ENCODE measurements at regions not wholly inside any gene's neighbourhood (a gene's known extent, or its start where the extent isn't known, plus 50 kb on each side); places are given as distances from the start of the nearest gene placed in this dataset.
"Not testable (repeated sequence)": the region's sequence is repeated elsewhere in the genome, so short reads cannot be mapped to it uniquely, and the experiment has no call there.

DNA sequence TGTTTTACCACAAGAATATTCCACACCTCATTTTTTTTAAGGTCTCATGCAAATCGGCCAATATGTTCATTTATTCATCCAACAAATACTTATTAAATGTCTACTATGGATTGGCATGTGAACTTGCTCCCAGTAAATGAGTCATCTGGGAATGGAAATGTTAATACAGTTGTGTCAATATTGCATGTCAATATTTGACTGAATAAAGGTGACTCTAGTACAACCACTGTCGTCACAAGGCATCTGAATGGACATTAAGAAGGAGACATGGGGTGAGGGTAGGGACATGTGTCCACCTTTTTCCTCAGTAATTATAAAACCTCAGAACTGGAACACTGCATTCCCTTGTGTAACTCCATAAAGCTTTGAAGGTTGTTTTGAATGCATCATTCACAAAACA, 365.4 kb downstream of the ADCYAP1 start:
- no peak for DNase-seq

DNA sequence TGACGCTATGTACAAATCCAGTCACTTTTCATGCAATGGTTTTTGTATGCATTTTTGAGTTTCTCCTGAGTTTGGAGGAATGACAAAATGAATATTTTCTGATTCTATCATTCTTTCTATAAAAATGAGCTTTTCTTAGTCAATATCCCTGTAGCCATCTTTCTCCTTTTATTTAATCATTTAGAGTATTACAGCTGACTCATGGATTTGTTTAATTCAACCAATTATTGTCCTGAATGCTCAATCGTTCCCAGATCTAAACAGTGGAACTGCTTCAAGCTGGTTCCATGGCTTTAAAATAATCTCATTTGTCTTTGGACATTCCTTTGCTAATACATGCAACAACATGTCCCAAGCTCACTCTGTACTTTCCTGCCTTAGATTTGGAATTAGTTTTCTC, 368.8 kb downstream of the ADCYAP1 start:
- DNase-seq = no peak

DNA sequence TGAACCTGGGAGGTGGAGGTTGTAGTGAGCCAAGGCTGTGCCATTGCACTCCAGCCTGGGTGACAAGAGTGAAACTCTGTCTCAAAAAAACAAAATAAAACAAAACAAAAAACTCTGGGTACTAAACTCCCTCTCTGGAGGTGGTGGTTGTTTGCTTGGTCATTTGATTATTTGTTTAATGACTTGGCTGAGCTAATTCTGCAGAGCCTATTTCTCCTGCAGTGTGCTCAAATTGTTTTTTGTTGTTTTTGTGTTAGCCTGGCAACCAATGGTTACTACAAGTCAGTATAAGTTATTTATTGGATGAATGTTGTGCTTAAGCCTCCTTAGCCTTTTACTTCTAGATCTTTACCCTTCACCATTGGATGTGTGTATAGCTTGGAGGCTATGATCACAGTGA, 387.5 kb downstream of the ADCYAP1 start:
- DNase-seq = no peak

DNA sequence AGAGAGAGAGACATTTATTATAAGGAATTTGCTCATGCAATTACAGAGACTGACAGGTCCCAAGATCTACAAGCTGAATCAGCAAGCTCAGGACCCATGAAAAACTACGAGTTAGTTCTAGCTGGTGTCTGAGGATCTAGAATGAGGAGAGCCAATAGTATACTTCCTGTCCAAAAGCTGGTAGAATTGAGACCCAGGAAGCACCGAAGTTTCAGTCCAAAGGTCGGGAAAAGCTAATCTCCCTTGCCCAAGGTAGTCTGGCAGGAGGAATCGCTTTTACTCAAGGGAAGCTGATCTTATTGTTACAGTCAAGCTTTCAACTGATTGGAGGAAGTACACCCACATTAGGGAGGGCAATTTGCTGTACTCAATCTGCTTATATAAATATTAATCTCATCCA, 389.6 kb downstream of the ADCYAP1 start:
- no peak for DNase-seq

DNA sequence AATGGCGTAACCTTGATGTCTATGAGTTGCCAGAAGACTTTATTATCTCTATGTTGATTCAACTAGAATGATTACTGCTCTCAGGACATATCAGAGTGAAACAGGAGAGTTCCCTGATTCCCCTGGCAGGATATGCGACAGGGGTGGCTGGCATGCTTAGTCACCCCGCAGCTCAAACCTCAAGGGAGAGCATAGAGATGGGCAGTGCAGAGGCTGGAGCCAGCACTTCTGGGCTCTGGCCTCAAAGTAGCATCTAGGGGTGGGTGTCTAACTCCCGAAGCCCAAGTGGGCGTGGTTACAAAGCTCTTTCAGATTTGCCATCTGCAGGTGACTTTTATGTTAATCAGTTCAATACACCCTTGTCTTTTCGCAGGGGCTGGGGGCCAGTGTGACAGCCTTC, 391.6 kb downstream of the ADCYAP1 start:
- DNase-seq = no peak

DNA sequence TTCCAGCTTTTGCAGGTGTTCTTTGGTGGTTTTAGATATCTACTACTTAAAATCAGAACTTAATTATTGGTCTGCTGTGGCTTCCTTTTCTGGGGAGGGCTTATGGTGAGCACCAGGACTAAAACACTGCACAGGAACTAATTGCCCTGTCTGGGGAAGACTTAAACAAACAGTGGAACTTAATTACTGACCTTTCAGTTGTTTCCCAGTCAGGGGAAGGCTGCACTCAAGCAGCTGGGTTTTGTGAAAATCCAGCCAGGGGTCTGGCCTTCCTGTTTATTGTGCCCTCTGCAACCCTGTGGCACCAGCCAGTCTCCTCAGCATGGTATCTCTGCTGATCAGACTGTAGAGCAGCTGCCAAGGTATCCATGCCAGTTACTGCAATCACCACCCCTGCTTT, 398.2 kb downstream of the ADCYAP1 start:
- no peak for DNase-seq

DNA sequence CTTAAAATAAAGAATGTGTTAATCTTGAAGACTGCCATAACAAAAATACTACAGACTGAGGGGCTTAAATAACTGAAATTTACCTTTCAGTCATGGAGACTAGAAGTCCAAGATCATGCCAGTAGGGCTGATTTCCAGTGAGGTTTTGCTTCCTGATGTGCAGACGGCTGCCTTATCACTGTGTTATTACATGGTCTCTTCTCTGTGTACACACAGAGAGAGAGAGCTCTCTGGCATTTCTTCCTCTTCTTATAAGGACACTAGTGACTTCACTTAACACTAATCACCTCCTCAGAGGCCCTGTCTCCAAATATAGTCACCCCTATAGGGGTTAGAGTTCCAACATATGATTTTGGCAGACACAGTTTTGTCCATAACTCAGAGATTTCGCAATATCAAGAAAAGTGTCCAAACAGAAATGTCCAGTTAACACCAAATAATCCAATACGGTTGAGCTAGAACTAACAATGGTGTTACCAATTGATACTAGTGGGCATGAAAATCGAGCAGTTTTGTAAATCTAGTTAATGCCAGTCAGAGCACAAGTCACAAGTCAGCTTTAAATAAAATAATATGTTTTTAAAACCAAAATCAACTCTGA, 399.8 kb downstream of the ADCYAP1 start:
- no peak for DNase-seq

DNA sequence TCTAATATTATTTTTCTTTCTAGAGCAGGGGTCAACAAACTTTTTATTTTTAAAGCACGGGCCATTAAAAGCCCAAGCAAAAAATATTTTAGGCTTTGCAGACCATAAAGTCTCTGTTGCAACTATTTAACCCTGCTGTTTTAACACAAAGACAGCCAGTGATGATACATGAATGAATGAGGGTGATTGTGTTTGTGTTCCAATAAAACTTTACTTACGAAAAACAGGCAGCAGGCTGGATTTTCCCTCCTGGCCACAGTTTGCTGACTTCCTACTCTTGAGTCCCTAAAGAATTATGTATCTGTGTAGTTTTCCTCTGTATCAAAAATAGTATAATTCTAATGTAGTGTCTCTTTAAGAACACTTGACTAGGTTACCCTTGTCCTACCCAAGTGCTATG, 402.0 kb downstream of the ADCYAP1 start:
- no peak for DNase-seq

DNA sequence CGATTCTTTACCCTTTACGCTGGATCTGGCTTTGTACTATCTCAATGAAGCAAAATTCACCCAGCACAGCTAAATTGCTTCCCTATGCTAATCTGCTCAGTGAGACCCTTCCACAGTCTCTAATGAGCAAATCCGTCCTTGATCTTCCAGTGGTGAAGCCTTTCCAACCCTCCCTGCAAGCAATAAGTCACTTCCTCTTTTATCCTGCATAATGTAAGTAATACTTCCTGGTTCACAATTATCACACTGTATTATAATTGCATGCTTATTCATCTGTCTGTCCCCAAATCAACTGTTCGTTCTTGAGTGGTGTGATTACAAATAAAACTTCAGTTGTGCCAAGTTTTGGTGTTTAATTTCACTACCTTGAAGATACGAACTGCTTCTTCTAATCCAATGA, 404.0 kb downstream of the ADCYAP1 start:
- DNase-seq = no peak

DNA sequence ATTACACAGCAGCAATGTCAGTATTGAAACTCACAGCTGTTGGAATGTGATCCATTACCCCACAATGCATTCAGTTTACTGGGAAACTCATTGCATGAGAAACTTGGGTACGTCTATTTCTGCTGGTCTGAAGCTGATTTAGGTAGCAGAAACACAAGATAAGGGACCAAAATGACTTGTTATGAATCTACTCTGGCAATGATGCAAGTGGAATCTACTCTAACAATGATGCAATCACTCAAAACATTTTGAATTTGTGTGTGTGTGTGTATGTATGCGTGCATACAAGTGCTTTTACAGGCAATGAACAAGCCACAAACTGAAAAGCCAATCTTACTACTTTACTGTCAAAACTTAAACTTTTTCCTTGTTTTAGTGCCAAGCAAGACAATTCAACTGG, 406.7 kb downstream of the ADCYAP1 start:
- DNase-seq = no peak

DNA sequence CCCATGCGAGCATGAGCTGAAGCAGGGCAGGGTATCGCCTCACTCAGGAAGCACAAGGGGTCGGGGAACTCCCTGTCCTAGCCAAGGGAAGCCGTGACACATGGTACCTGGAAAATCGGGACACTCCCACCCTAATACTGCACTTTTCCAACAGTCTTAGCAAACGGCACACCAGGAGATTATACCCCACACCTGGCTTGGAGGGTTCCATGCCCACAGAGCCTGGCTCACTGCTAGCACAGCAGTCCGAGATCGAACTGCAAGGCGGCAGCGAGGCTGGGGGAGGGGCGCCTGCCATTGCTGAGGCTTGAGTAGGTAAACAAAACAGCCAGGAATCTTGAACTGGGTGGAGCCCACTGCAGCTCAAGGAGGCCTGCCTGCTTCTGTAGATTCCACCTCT, 430.7 kb downstream of the ADCYAP1 start:
- not testable (repeated sequence) for DNase-seq

DNA sequence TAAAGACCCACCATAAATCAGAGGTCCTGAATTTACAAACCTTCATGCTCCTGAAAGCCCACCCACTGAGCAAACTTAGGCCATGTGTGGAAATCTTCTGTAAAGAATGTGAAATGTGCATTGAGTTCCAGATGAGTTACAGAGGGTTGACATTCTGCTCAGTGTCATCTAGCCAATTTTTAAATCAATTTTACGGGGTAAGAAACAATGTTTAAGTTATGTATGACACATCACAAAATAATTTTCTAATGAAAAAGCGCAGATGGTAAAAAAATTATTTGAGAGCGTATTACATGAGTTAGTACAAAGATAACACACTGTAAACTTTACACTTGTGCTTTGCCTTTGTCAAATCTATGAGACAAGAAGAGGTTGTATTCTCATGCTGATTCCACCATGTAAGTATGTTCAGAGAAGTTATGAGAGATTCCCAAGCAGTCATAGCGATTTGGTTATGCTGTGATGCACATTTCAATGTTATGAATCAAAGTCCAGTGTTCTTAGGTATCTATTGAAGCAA, 446.3 kb downstream of the ADCYAP1 start:
- DNase-seq = no peak

DNA sequence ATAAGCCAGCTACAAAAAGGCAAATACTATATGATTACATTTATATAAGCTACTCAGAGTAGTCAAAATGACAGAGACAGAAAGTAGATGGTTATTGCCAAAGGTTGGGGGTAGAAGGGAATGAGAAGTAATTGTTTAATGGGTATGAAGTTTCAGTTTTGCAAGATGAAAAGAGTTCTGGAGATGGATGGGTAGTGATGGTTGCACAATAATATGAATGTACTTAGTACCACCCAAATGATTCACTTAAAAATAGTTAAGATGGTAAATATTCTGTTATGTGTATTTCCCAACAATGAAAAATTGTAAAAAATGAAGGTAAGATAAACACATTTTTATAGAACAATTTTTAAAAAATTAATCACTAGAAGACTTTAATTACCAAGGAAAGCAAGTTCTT, 448.4 kb downstream of the ADCYAP1 start:
- DNase-seq = no peak

DNA sequence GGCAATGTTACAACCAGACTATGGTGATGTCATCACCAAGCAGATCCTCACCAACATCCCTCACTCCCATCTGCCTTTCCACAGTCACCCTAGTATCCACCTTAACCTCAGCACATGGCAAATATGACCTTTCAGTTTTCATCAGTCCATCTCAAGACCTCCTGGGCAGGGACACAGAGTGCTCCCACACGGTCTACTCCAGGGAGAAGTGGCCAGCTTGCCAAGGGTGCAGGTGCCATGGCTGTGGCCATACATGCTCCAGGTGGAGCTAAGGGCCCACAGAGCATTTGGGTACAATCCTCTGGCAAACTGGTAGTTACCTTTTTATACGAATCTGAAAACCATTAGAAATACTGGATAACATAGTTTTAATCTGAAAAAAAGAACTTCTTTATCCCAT, 453.1 kb downstream of the ADCYAP1 start:
- no peak for DNase-seq

DNA sequence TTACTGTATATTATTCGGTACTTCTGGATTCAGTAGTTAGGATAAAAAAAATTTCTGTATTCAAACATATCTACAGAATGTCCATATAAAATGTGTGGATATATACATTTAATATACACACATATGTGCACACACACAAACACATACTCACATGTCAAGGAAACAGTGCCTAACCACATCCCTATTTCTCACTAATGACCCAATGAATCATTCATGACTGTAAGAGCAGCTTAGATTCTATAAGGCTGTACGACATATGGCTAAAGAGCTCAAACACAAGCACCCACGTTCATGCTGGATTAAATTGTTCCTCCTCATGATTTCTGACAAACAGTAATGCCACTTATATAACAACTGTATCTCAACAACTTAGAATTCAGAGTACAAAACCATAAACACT, 457.3 kb downstream of the ADCYAP1 start:
- no peak for DNase-seq

DNA sequence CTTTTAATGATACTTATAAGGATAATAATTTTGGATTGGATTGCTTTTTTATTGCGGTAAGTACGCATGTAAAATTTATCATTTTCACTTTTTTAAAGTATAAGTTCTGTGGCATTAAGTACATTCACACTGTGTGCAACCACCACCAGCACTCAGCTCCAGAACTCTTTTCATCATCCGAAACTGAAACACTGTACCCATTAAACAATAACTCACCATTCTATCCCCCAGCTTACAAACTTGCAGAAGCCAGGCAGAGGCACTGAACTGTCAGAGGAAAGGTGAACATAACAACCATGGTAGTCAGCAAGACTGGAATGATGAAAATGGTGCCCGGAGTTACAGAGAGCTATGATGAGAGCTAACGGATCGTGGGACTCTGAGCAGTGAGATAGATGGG, 465.9 kb downstream of the ADCYAP1 start:
- no peak for DNase-seq

DNA sequence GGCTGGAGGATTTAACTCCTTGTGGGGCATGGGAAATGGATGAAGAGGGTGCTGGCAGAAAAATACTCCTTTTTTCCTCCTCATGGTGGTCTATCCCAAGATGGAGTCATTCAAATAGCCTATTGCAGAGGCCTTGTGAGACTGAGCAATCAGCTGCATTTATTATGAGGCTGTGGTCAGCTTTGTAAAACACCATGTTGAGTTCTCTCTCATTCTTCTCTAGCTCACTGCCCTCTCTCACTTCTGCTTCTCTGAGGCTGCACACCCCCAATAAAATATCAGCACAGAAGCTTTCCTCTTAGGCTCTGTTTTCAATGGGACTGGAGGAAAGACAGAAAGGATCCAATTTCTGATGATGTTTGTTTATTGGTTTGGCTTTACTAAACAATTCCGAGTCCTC, 467.1 kb downstream of the ADCYAP1 start:
- DNase-seq = no peak

DNA sequence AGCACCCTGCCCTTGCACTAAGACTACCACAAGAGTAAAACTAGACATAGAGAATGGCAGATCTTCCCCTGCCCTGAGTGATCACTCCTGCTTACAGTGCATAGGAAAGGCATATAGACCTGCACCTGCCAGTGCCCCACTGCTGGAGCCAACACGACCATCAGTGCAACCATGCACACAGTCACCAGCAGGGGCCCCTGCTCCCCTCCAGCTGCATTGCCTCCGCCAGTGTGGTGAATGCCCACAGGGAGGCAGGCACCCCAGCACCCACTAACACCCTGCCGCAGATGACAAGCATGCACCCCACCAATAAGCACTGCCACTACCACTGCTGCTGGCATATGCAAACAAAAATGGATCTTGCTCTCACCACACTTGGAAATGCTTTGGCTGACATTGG, 478.8 kb downstream of the ADCYAP1 start:
- no peak for DNase-seq

DNA sequence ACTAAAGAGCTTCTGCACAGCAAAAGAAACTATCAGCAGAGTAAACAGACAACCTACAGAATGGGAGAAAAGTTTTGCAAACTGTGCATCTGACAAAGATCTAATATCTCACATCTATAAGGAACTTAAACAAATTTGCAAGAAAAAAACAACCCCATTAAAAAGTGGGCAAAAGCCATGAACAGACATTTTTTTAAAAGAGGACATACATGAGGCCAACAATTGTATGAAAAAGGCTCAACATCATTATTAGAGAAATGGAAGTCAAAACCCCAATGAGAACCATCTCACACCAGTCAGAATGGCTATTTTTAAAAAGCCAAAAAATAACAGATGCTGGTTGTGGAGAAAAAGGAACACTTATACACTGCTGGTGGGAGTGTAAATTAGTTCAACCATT, 483.8 kb downstream of the ADCYAP1 start:
- not testable (repeated sequence) for DNase-seq

DNA sequence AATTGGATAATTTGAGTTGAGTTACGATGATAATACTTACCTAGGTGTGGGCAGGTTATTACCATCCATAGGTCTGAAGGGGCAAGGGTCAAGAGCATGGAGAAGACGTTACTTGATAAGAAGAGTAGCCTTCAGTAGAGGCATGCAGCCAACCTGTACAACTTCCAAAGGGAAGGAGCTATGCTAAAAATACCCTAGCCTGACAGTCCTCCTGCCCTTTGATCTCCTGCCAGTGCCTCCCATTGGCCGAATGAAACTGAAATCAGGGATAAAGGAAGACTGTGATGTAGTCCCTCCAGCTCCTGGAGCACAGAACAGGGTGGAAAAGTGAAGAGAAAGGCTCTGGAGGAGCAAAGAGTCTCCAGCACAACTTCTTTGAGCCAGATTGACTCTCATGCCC, 487.4 kb downstream of the ADCYAP1 start:
- no peak for DNase-seq

DNA sequence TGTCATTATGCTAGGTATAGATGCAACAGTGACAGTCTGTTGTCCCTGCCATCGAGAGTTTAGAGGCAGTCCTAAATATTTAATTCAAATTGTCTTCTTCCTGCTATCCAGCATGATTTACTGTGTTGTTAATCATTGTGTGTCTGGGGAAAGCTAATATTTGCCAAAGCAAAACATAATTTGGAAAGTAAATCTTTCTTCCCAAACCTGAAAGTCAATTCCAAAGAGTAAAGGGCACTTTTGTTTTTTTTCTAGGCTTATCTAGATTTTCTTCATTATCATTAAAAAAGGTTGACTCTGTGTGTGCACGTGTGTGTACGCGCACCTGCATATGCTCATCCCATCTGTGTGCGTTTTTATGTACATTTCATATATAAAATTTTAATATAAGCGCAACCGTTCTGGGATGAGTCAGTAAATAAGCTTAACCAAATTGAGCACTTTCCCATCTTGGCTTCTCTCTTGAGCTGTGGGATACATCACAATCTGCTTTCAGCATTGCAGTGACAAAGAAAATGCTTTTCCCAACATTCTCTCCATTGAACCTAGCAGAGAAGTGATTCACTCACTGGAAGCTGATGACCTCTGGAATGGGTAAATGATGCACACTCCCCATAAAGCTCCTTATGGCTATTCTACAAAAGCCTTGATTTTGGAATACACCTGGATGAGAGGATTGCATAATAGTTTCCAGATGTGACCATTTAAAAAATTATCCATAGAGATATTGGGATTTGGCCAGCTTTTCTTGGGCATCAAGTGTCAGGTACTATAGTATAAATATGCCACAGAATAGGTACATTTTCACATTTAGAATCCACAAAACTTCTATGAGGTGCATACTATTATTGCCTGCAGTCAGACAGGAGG, 488.4 kb downstream of the ADCYAP1 start:
- no peak for DNase-seq

DNA sequence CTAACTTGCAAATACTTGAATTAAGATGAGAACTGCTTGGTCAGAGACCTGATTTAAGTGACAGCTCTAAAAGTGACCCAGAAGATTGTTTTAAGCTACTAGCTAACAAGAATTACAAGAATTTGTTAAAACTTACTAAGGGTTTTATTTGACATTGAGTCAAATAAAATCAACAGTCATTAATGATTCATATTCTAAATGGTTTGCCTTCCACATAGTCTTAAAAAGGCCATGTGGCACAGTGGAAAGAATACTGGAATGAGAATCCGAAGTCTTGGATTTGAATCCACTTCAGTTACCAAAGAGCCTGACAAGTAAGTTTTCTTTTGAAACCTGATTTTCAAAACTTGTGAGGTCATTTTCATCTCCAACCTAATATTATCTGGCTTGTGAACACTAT, 489.3 kb downstream of the ADCYAP1 start:
- DNase-seq = no peak

DNA sequence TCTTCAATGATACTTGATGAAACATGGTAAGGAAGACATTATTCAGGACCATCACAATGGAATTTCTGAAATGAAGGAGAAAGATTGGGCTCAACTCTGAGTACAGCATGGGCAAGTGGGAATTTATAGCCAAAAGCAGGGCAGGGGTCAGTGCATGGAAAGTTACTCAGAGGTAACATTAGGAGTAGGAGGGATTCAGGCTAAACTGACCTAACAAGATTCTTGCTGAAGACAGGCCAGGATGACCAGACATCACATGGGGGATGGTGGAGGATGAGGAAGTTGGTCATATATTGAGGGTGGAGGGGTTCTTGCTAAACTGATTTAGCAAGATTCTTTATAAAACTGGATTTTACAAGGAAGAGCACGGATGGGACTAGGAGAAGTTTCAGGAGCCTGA, 489.8 kb downstream of the ADCYAP1 start:
- DNase-seq = no peak
